Tibial nerve (tissue), 4 donors: ENCODE measurements at regions not wholly inside any gene's neighbourhood (a gene's known extent, or its start where the extent isn't known, plus 50 kb on each side); places are given as distances from the start of the nearest gene placed in this dataset.

Experiments
- EP300 ChIP-seq, 2 donors: sonication (generic); formaldehyde crosslinking; IDR thresholded peaks; one replicate each; pipeline ENCODE4 v1.6.1; 2017; ENCODE audit warnings: antibody characterized with exemption in 2 of 2, mild to moderate bottlenecking in 1 of 2
- POLR2A ChIP-seq, 2 donors: fragments of 450-650 bp; IDR thresholded peaks; one replicate each; pipeline ENCODE4 v1.6.1; 2017; ENCODE audit warnings: antibody characterized with exemption in 2 of 2, mild to moderate bottlenecking in 2 of 2, moderate library complexity in 2 of 2
- TF ChIP-seq, protein P1 (sequence below), 5 experiments: fragments of 200-600 bp in 3 of 5; fragments of 450-650 bp in 2 of 5; sonication (generic) in 3 of 5; IDR thresholded peaks; one replicate each; pipeline ENCODE4 v1.5.1; 2016 to 2019; ENCODE audit warnings: antibody characterized with exemption in 5 of 5, mild to moderate bottlenecking in 3 of 5, moderate library complexity in 2 of 5

GRCh38 chr10:61343796-61344195, 109.4 kb downstream of the TMEM26 start:
- no peak for TF ChIP-seq POLR2A (IDR thresholded peaks at IDR 0.05)
- TF ChIP-seq, protein P1, sequence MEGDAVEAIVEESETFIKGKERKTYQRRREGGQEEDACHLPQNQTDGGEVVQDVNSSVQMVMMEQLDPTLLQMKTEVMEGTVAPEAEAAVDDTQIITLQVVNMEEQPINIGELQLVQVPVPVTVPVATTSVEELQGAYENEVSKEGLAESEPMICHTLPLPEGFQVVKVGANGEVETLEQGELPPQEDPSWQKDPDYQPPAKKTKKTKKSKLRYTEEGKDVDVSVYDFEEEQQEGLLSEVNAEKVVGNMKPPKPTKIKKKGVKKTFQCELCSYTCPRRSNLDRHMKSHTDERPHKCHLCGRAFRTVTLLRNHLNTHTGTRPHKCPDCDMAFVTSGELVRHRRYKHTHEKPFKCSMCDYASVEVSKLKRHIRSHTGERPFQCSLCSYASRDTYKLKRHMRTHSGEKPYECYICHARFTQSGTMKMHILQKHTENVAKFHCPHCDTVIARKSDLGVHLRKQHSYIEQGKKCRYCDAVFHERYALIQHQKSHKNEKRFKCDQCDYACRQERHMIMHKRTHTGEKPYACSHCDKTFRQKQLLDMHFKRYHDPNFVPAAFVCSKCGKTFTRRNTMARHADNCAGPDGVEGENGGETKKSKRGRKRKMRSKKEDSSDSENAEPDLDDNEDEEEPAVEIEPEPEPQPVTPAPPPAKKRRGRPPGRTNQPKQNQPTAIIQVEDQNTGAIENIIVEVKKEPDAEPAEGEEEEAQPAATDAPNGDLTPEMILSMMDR (IDR thresholded peaks at IDR 0.05), result no peak
- no peak for TF ChIP-seq EP300 (IDR thresholded peaks at IDR 0.05)
